GM12878 (cell line): ENCODE measurements at regions not wholly inside any gene's neighbourhood (a gene's known extent, or its start where the extent isn't known, plus 50 kb on each side); places are given as distances from the start of the nearest gene placed in this dataset.

Experiments used
- ATF7 ChIP-seq: fragments of 450-650 bp; IDR thresholded peaks from 2 replicates; pipeline ENCODE4 v1.6.1; 2016; ENCODE audit warnings: low read depth, mild to moderate bottlenecking
- KDM1A ChIP-seq: fragments of 200-600 bp; sonication (generic); IDR thresholded peaks from 2 replicates; pipeline ENCODE4 v1.6.1; 2016; ENCODE audit warnings: borderline replicate concordance
- RAD51 ChIP-seq: fragments of 450-650 bp; IDR thresholded peaks from 2 replicates; pipeline ENCODE4 v1.6.1; 2016; ENCODE audit warnings: moderate library complexity, mild to moderate bottlenecking, inconsistent platforms
- RUNX3 ChIP-seq: IDR thresholded peaks from 2 replicates; pipeline ENCODE4 v1.6.1; 2012; ENCODE audit warnings: low read length, inconsistent platforms
- SUPT20H ChIP-seq: IDR thresholded peaks from 2 replicates; pipeline ENCODE4 v1.6.1; 2011; ENCODE audit warnings: low read depth, mild to moderate bottlenecking, low read length, moderate library complexity, borderline replicate concordance; ENCODE audit not compliant: control insufficient read depth
- TCF12 ChIP-seq: IDR thresholded peaks from 2 replicates; pipeline ENCODE4 v1.6.1; 2011; ENCODE audit warnings: low read depth, mild to moderate bottlenecking, low read length
- YY1 ChIP-seq: IDR thresholded peaks from 2 replicates; pipeline ENCODE4 v1.6.1; 2011; ENCODE audit warnings: low read depth, mild to moderate bottlenecking, low read length
- ZNF217 ChIP-seq: fragments of 450-650 bp; IDR thresholded peaks from 2 replicates; pipeline ENCODE4 v1.6.1; 2017; ENCODE audit warnings: antibody characterized with exemption, mild to moderate bottlenecking
- TF ChIP-seq, protein P1 (sequence below): fragments of 450-650 bp; IDR thresholded peaks from 2 replicates; pipeline ENCODE4 v1.6.1; 2018; ENCODE audit warnings: mild to moderate bottlenecking, low read depth, moderate library complexity; ENCODE audit not compliant: partially characterized antibody
- TF ChIP-seq, protein P2 (sequence below): IDR thresholded peaks from 2 replicates; pipeline ENCODE4 v1.6.1; 2012; ENCODE audit warnings: improper control_type of control experiment, low read depth, low read length; ENCODE audit not compliant: insufficient replicate concordance
- TF ChIP-seq, protein P3 (sequence below): IDR thresholded peaks from 2 replicates; pipeline ENCODE4 v1.6.1; 2011; ENCODE audit warnings: low read depth, mild to moderate bottlenecking, low read length, moderate library complexity, borderline replicate concordance; ENCODE audit errors: extremely low read depth
- TF ChIP-seq, protein P4 (sequence below): fragments of 450-650 bp; formaldehyde crosslinking; IDR thresholded peaks from 2 replicates; pipeline ENCODE4 v1.5.0; 2022; ENCODE audit warnings: mild to moderate bottlenecking, missing genetic modification characterization

DNA sequence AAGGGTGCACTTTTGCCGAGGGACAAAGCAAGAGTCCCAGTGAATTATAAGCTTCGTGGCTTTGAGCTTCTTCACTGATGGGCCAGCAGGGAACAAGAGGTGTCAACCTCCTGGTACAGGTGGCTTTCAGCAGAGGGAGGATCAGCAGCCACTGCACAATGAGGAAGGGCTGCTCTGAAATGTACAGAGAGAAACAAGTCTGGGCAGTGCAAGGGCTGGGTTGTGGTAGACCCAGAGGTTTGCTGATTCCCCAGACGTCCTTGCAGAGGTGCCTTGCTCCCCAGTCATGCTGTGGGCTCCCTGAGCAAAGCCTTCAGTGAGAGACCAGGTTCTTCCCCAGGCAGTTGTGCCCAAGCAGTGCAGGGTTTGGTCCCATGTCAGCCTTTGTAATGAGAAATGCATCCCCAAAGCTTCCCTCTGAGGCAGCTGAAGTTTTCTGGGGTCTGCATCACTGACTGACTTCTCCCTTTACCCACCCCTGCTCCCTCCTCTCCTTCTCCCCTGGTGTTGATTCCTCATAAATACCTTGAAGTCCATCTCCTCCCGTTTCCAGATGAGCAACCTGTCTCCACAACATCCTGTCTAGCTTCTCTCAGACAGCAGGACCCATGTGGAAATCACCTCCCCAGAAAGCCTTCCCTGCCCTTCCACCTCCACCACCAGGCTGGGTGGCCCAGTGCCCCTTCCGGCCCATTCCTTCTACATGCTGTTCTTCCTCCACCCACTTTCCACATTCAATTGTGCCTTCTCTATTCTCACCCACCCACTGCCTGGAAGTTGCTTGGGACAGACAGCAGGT lies 599.6 kb upstream of the ADAMTS16 start (continued):
- TF ChIP-seq, protein P1, sequence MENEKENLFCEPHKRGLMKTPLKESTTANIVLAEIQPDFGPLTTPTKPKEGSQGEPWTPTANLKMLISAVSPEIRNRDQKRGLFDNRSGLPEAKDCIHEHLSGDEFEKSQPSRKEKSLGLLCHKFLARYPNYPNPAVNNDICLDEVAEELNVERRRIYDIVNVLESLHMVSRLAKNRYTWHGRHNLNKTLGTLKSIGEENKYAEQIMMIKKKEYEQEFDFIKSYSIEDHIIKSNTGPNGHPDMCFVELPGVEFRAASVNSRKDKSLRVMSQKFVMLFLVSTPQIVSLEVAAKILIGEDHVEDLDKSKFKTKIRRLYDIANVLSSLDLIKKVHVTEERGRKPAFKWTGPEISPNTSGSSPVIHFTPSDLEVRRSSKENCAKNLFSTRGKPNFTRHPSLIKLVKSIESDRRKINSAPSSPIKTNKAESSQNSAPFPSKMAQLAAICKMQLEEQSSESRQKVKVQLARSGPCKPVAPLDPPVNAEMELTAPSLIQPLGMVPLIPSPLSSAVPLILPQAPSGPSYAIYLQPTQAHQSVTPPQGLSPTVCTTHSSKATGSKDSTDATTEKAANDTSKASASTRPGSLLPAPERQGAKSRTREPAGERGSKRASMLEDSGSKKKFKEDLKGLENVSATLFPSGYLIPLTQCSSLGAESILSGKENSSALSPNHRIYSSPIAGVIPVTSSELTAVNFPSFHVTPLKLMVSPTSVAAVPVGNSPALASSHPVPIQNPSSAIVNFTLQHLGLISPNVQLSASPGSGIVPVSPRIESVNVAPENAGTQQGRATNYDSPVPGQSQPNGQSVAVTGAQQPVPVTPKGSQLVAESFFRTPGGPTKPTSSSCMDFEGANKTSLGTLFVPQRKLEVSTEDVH = no peak
- TF ChIP-seq KDM1A = no peak
- no peak for TF ChIP-seq TCF12
- TF ChIP-seq ATF7 = no peak
- TF ChIP-seq, protein P2, sequence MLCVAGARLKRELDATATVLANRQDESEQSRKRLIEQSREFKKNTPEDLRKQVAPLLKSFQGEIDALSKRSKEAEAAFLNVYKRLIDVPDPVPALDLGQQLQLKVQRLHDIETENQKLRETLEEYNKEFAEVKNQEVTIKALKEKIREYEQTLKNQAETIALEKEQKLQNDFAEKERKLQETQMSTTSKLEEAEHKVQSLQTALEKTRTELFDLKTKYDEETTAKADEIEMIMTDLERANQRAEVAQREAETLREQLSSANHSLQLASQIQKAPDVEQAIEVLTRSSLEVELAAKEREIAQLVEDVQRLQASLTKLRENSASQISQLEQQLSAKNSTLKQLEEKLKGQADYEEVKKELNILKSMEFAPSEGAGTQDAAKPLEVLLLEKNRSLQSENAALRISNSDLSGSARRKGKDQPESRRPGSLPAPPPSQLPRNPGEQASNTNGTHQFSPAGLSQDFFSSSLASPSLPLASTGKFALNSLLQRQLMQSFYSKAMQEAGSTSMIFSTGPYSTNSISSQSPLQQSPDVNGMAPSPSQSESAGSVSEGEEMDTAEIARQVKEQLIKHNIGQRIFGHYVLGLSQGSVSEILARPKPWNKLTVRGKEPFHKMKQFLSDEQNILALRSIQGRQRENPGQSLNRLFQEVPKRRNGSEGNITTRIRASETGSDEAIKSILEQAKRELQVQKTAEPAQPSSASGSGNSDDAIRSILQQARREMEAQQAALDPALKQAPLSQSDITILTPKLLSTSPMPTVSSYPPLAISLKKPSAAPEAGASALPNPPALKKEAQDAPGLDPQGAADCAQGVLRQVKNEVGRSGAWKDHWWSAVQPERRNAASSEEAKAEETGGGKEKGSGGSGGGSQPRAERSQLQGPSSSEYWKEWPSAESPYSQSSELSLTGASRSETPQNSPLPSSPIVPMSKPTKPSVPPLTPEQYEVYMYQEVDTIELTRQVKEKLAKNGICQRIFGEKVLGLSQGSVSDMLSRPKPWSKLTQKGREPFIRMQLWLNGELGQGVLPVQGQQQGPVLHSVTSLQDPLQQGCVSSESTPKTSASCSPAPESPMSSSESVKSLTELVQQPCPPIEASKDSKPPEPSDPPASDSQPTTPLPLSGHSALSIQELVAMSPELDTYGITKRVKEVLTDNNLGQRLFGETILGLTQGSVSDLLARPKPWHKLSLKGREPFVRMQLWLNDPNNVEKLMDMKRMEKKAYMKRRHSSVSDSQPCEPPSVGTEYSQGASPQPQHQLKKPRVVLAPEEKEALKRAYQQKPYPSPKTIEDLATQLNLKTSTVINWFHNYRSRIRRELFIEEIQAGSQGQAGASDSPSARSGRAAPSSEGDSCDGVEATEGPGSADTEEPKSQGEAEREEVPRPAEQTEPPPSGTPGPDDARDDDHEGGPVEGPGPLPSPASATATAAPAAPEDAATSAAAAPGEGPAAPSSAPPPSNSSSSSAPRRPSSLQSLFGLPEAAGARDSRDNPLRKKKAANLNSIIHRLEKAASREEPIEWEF = no peak
- TF ChIP-seq RUNX3 = no peak
- no peak for TF ChIP-seq SUPT20H
- no peak for TF ChIP-seq RAD51
- no peak for TF ChIP-seq ZNF217
- TF ChIP-seq YY1 = no peak
- TF ChIP-seq, protein P3, sequence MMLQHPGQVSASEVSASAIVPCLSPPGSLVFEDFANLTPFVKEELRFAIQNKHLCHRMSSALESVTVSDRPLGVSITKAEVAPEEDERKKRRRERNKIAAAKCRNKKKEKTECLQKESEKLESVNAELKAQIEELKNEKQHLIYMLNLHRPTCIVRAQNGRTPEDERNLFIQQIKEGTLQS = no peak
- TF ChIP-seq, protein P4, sequence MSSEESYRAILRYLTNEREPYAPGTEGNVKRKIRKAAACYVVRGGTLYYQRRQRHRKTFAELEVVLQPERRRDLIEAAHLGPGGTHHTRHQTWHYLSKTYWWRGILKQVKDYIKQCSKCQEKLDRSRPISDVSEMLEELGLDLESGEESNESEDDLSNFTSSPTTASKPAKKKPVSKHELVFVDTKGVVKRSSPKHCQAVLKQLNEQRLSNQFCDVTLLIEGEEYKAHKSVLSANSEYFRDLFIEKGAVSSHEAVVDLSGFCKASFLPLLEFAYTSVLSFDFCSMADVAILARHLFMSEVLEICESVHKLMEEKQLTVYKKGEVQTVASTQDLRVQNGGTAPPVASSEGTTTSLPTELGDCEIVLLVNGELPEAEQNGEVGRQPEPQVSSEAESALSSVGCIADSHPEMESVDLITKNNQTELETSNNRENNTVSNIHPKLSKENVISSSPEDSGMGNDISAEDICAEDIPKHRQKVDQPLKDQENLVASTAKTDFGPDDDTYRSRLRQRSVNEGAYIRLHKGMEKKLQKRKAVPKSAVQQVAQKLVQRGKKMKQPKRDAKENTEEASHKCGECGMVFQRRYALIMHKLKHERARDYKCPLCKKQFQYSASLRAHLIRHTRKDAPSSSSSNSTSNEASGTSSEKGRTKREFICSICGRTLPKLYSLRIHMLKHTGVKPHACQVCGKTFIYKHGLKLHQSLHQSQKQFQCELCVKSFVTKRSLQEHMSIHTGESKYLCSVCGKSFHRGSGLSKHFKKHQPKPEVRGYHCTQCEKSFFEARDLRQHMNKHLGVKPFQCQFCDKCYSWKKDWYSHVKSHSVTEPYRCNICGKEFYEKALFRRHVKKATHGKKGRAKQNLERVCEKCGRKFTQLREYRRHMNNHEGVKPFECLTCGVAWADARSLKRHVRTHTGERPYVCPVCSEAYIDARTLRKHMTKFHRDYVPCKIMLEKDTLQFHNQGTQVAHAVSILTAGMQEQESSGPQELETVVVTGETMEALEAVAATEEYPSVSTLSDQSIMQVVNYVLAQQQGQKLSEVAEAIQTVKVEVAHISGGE (CRISPR knock-in tag) = no peak
